Activated T-cell treated with anti-CD3 and anti-CD28 coated beads, Interleukin-2, amount 50 U/mL, for 4 hours (primary cell): ENCODE measurements at regions not wholly inside any gene's neighbourhood (a gene's known extent, or its start where the extent isn't known, plus 50 kb on each side); places are given as distances from the start of the nearest gene placed in this dataset.
A peak's percentile ranks its signal among the peaks of the same experiment; 100 is the strongest.

Source experiments
- ATAC-seq, 2 donors: fragments of 200-7000 bp; cut with Tn5 transposase; one replicate each; pipeline ENCODE4 v1.10.0; 2021
- DNase-seq: peaks from one replicate; pipeline ENCODE4 v3.0.0-alpha.2; 2020
- H3K27me3 Mint-ChIP-seq: one replicate; pipeline ENCODE4 v1.8.0; 2021; ENCODE audit warnings: low read depth, mixed read lengths
- H3K36me3 Mint-ChIP-seq: one replicate; pipeline ENCODE4 v1.8.0; 2022; ENCODE audit warnings: mixed read lengths; ENCODE audit not compliant: insufficient read depth
- H3K4me1 Mint-ChIP-seq: one replicate; pipeline ENCODE4 v1.8.0; 2021; ENCODE audit warnings: low read depth, mixed read lengths
- H3K4me3 Mint-ChIP-seq: one replicate; pipeline ENCODE4 v1.8.0; 2021; ENCODE audit warnings: mild to moderate bottlenecking, moderate library complexity, mixed read lengths
- H3K9me3 Mint-ChIP-seq: one replicate; pipeline ENCODE4 v1.8.0; 2021; ENCODE audit warnings: mixed read lengths

DNA sequence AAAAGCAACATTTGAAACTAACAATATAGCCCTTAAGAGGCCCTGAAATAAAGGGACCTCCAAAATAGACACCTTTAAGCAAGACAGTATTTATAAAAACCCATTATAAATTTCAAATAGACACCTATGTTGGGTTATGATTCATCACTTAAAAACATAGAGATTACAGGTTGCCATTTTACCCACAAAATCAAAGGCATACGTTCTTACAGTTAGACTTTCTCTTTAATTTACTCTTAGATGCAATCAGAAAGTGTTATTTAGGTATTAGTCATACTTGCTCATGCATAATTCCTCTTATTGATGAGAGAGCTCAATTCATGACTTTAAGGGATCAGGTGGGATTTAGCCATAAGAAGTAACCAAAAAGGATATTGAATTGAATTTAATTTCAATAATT lies 51.5 kb upstream of the TMEM200A start:
- no peak overlapping the region for H3K4me3 Mint-ChIP-seq
- DNase-seq (no peak), ATAC-seq (peak in 1 of 2 donors; percentile 38)
- no peaks in the 10 kb centered on the region for H3K9me3 Mint-ChIP-seq
- no peaks in the 10 kb centered on the region for H3K4me1 Mint-ChIP-seq
- no peaks in the 10 kb centered on the region for H3K36me3 Mint-ChIP-seq
- H3K27me3 Mint-ChIP-seq, result peaks cover 2% of the 10 kb centered on the region

DNA sequence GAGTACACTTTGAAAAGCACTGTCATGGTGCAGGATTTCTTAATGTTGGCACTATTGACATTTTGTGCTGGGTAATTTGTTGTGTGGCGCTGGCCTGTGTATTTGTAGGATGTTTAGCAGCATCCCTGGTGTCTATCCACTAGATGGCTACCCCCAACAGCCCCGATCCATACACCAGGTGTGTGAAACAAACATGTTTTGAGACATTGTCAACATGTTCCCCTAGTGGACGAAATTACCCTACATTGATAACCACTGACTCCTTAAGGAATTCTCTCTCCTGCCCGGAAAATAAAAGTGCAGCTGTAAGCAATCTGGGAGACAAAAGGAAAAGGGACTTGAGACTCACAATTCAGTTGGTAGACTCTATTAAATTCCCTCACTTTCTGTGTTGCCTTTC lies 52.6 kb upstream of the TMEM200A start:
- H3K4me1 Mint-ChIP-seq, result no peaks in the 10 kb centered on the region
- H3K36me3 Mint-ChIP-seq, result no peaks in the 10 kb centered on the region
- peaks cover 2% of the 10 kb centered on the region for H3K27me3 Mint-ChIP-seq
- H3K4me3 Mint-ChIP-seq, result no peak overlapping the region
- DNase-seq (no peak), ATAC-seq (no peak)
- H3K9me3 Mint-ChIP-seq, result no peaks in the 10 kb centered on the region

DNA sequence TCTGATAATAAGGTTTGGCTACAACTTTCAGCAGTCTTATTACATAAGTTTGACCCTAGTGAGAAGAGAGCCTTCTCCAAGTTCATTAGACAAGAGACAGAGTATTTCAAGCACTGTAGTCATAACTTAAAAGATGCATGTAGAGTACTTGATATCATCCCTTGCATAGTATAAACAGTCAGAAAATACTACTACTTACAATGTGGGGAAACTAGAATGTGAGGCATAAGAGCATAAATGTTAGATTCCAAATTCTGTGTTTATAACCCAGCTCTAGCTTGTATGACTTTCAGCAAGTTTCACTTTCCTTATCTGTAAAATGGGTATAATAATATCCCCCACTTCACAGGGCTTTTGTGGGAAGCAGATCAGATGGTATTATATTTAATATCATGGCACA lies 56.8 kb upstream of the TMEM200A start:
- H3K27me3 Mint-ChIP-seq, result peaks cover 2% of the 10 kb centered on the region
- H3K4me1 Mint-ChIP-seq, result no peaks in the 10 kb centered on the region
- no peak for DNase-seq
- no peaks in the 10 kb centered on the region for H3K9me3 Mint-ChIP-seq
- H3K4me3 Mint-ChIP-seq, result no peak overlapping the region
- ATAC-seq, result no peak
- H3K36me3 Mint-ChIP-seq, result no peaks in the 10 kb centered on the region

DNA sequence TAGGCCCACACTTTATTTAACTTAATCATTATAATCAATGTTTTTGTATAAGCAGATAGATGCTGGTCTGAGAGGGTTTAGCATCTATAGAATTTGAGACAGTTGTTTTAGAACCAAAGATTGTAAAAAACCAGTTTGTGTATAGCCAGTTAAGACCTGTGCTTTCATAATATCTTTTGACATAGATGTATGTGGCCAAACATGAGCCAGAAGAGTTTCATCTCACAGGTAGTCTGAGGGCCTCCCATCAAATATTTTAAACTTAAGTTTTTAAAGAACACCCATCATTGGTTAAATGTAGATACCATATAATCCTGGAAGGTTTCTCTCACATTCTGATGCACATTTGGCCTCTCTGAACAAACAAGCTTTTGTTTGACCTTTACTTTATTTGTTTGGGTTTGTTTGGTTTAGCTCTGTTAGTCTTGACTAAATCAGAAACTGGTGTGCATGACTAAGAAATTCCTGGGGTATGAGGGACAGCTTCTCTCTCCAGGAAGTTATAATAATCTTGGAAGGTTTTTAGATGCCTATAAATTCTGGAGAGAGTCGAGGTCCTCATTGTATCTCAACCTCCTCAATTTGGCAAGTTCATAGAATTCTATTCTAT lies 58.0 kb upstream of the TMEM200A start:
- Mint-ChIP-seq H3K9me3 (no peaks in the 10 kb centered on the region), H3K36me3 (no peaks in the 10 kb centered on the region)
- DNase-seq, result no peak

DNA sequence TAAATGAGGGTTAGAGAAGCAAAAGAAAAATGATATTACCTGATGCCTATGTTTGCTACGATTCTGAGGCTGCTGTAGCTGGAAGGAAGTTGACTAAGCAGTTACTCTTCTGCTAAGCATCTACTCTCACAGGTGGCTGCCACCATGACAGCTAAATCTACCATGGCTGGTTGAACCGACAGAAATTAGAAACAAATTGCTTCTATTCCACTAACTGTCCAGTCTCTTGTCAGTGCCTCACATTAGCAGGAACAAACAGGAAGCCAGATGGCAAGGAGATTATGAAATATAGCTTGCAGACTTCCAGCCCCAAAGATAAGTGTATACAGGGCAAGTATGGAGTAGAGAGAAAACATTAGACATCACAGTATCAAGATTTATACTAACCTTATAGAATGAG lies 59.4 kb upstream of the TMEM200A start:
- H3K4me1 Mint-ChIP-seq, result no peaks in the 10 kb centered on the region
- H3K27me3 Mint-ChIP-seq, result peaks cover 2% of the 10 kb centered on the region
- ATAC-seq (no peak), DNase-seq (no peak)
- no peaks in the 10 kb centered on the region for H3K36me3 Mint-ChIP-seq
- H3K9me3 Mint-ChIP-seq, result peaks cover 4% of the 10 kb centered on the region
- no peak overlapping the region for H3K4me3 Mint-ChIP-seq

More for the DNA sequence above, 58.0 kb upstream of the TMEM200A start:
- Mint-ChIP-seq H3K4me3 (no peak overlapping the region), H3K27me3 (peaks cover 2% of the 10 kb centered on the region), H3K4me1 (no peaks in the 10 kb centered on the region)
- ATAC-seq, result no peak

DNA sequence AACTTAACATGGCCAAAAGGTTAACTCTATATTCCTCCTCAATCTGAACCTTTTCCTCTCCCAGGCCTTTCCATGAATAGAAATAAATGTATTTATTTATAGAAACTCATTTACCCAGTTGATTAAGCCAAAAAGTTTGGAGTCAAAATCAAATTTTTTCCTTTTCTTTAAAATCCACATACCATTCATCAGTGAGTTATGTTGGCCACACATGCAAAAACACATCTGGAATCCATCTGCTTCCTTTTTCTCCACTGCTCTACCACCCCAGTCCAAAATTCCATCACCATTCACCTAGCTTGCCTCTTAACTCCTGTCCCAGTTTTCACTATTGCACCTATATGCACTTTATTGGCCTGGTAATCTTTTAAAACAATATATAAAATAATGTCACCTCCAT lies 62.4 kb upstream of the TMEM200A start:
- Mint-ChIP-seq H3K4me1 (no peaks in the 10 kb centered on the region), H3K4me3 (no peak overlapping the region), H3K9me3 (peaks cover 4% of the 10 kb centered on the region), H3K27me3 (no peaks in the 10 kb centered on the region), H3K36me3 (no peaks in the 10 kb centered on the region)
- DNase-seq, result no peak
- no peak for ATAC-seq

DNA sequence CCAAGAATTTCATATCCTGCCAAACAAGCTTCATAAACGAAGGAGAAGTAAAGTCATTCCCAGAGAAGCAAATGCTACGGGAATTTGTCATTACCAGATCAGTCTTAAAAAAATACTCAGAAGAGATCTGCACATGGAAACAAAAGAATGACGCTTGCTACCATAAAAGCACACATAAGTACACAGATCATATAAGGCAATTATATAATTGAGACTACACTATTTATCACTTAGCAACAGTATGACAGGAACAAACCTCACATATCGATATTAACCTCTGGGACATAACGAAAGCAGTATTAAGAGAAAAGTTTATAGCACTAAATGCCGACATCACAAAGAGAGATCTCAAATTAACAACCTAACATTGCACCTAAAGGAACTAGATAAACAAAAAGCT lies 67.6 kb upstream of the TMEM200A start:
- Mint-ChIP-seq H3K27me3 (no peaks in the 10 kb centered on the region), H3K9me3 (peaks cover 4% of the 10 kb centered on the region), H3K36me3 (no peaks in the 10 kb centered on the region), H3K4me1 (no peaks in the 10 kb centered on the region), H3K4me3 (no peak overlapping the region)
- ATAC-seq, result no peak
- DNase-seq, result no peak

DNA sequence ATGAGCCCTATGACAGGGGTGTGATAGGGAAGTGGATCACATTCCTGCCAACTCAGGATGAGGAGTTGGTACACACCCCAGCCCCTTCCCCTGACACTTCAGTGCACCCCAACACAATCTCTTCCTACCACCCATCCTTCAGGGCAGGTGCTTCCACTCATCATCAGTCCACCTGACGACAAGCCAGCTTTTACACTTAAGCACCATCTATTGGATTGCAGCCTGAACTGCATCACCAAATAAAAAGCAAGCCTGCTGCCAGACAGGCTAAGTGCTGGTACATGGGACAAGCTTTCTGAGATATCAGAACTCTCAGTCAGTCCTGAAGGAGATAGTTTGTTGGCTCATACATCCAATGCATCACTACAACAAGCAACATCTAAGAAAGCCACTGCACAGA lies 69.0 kb upstream of the TMEM200A start:
- no peak overlapping the region for H3K4me3 Mint-ChIP-seq
- H3K36me3 Mint-ChIP-seq, result no peaks in the 10 kb centered on the region
- H3K27me3 Mint-ChIP-seq, result no peaks in the 10 kb centered on the region
- DNase-seq (no peak), ATAC-seq (no peak)
- H3K9me3 Mint-ChIP-seq, result no peaks in the 10 kb centered on the region
- H3K4me1 Mint-ChIP-seq, result no peaks in the 10 kb centered on the region

DNA sequence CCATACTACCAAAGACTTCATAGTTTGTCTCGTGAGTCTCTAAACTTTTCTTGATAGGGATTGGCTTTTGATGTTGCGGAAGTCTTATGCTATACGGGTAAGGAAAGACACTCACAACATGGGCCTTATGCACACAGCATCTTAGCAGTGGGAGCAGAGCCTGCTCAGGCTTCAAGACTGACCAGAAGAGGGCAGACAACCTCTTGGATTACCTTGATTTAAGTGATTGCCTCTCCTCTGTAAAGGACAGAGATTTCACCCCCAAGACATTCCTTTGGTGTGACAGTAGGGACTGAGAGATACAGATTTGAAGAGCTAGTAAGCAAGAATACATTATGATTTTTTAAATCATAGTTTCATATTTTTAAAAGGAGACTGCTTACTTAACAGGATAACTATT lies 71.0 kb upstream of the SAMD3 start:
- peak; percentile 46 to 56 for ATAC-seq
- Mint-ChIP-seq H3K4me1 (no peaks in the 10 kb centered on the region), H3K9me3 (no peaks in the 10 kb centered on the region), H3K36me3 (no peaks in the 10 kb centered on the region), H3K27me3 (no peaks in the 10 kb centered on the region), H3K4me3 (no peak overlapping the region)
- DNase-seq, result peak; percentile 8

DNA sequence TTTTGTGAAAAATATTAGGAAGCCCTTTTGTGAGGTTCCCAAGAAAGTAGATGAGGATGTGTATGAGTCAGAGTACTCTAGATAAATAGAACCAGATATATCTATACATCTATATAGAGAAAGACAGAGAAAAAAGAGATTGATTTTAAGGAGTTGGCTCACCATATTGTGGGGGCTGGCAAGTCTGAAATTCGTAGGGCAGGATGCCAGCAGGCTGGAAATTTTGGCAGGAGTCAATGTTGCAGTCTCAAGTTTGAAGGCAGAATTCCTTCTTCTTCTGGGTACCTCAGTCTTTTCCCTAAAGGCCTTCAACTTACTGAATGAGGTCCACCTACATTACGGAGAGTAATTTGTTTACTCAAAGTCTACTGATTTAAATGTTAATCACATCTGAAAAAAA lies 65.3 kb upstream of the SAMD3 start:
- DNase-seq (no peak), ATAC-seq (no peak)
- Mint-ChIP-seq H3K4me3 (no peak overlapping the region), H3K27me3 (no peaks in the 10 kb centered on the region), H3K36me3 (no peaks in the 10 kb centered on the region), H3K4me1 (no peaks in the 10 kb centered on the region), H3K9me3 (no peaks in the 10 kb centered on the region)

DNA sequence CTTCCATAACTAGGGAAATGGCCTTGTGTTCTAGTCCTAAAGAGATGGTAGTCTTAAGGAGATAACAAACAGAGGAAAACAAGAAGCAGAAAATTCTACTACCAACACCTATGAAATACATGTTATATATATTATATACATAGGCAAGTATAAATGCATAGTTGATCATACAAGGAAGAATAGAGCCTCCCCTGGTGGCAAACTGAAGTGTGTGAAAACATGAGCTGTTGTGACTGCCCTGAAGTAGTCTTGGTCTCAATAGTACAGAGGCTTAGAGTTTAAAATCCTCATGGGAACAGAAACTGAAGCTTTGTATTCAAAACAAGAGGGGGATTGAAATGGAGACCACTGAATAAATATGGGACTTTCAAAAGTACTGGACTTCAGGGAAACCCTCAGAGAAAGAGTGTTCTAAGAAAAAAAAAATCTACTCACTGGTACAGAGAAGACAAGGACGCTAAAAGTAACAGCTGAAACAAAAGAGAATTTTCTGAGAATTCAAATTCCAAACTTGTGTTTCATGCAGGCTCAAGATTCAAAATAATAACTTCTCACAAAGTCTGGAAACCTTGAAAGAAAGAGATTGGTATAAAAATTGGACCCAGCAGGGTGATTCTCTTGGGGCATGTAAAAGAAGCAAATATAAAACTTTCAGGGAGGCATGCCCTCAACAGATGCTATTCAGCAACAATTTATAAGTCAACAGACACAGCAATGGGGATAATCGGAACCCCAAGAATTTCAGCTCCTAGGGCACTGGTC lies 59.7 kb upstream of the SAMD3 start:
- H3K4me3 Mint-ChIP-seq, result no peak overlapping the region
- peaks cover 7% of the 10 kb centered on the region for H3K4me1 Mint-ChIP-seq
- DNase-seq (no peak), ATAC-seq (peak in 1 of 2 donors; percentile 56)
- H3K27me3 Mint-ChIP-seq, result no peaks in the 10 kb centered on the region
- H3K36me3 Mint-ChIP-seq, result no peaks in the 10 kb centered on the region
- peaks cover 1% of the 10 kb centered on the region for H3K9me3 Mint-ChIP-seq

DNA sequence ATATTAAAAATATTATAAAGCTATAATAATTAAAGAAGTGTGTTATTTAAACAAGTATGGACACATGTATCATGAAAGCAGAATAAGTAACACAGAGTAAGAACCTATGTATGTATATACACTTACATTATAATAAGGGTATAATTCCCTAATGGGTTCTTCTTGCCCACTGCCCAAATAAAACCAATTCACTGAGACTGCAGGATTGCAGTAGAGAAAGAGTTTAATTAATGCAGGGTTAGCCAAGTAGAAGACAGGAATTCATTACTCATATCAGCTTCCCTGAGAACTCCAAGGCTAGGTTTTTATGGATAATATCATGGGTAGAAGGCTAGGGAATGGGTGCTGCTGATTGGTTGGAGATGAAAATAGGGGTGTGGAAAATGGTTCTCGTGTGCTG lies 53.8 kb upstream of the SAMD3 start:
- H3K9me3 Mint-ChIP-seq, result peaks cover 41% of the 10 kb centered on the region
- peaks cover 7% of the 10 kb centered on the region for H3K36me3 Mint-ChIP-seq
- H3K4me1 Mint-ChIP-seq, result no peaks in the 10 kb centered on the region
- DNase-seq (no peak), ATAC-seq (no peak)
- H3K27me3 Mint-ChIP-seq, result no peaks in the 10 kb centered on the region
- H3K4me3 Mint-ChIP-seq, result no peak overlapping the region

DNA sequence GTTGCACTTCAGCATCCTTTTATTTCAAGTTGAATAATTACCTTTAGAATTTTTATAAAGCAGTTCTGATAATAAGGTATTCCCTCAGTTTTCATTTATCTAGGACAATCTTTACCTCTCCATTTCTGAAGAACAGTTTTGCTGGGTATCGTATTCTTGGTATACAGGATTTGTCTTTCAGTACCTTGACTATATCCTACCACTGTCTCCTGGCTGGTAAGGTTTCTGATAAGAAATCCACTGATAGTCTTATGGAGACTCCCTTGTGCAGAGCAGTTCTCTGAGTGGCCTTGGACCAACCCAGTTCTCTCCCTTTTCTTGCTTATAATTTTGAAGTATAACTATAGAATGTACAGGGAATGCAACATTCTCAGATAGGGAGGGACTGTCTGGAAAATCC lies 51.3 kb upstream of the SAMD3 start:
- ATAC-seq (no peak), DNase-seq (no peak)
- H3K4me1 Mint-ChIP-seq, result no peaks in the 10 kb centered on the region
- peaks cover 46% of the 10 kb centered on the region for H3K9me3 Mint-ChIP-seq
- H3K4me3 Mint-ChIP-seq, result no peak overlapping the region
- H3K36me3 Mint-ChIP-seq, result peaks cover 8% of the 10 kb centered on the region
- H3K27me3 Mint-ChIP-seq, result no peaks in the 10 kb centered on the region
